ELF-1 (cell line): ENCODE measurements at regions not wholly inside any gene's neighbourhood (a gene's known extent, or its start where the extent isn't known, plus 50 kb on each side); places are given as distances from the start of the nearest gene placed in this dataset.
"Not testable (repeated sequence)": the region's sequence is repeated elsewhere in the genome, so short reads cannot be mapped to it uniquely, and the experiment has no call there.

Source experiments
- DNase-seq: peaks from one replicate; pipeline ENCODE4 v3.0.0-alpha.2; 2016; ENCODE audit warnings: low read depth, low spot score

GRCh38 chr2:215862351-215862771 lies 151.0 kb downstream of the MREG start:
- DNase-seq: no peak

GRCh38 chr2:215861607-215862350 lies 151.6 kb downstream of the MREG start:
- no peak for DNase-seq

GRCh38 chr2:215856080-215856479 lies 157.3 kb downstream of the MREG start:
- no peak for DNase-seq

GRCh38 chr2:215855308-215855707 lies 158.0 kb downstream of the MREG start:
- DNase-seq: not testable (repeated sequence)

GRCh38 chr2:215854008-215854407 lies 159.3 kb downstream of the MREG start:
- no peak for DNase-seq

- DNase-seq: no peak
Observed at GRCh38 chr2:215851696-215852095, 161.7 kb downstream of the MREG start.

- no peak for DNase-seq
Observed at GRCh38 chr2:215851082-215851481, 162.3 kb downstream of the MREG start.

- no peak for DNase-seq
Observed at GRCh38 chr2:215850380-215850779, 163.0 kb downstream of the MREG start.

- no peak for DNase-seq
Observed at GRCh38 chr2:215849771-215850170, 163.6 kb downstream of the MREG start.

- no peak for DNase-seq
Observed at GRCh38 chr2:215848698-215849097, 164.7 kb downstream of the MREG start.

GRCh38 chr2:215848146-215848545 lies 165.2 kb downstream of the MREG start:
- no peak for DNase-seq

- DNase-seq: no peak
Observed at GRCh38 chr2:215847718-215848117, 165.6 kb downstream of the MREG start.

- DNase-seq: no peak
Observed at GRCh38 chr2:215847056-215847455, 166.3 kb downstream of the MREG start.

GRCh38 chr2:215845839-215846586 lies 167.3 kb downstream of the MREG start:
- no peak for DNase-seq

GRCh38 chr2:215843579-215843978 lies 169.8 kb downstream of the MREG start:
- no peak for DNase-seq

- DNase-seq: no peak
Observed at GRCh38 chr2:215841175-215841816, 172.1 kb downstream of the MREG start.

- DNase-seq: no peak
Observed at GRCh38 chr2:215839816-215840215, 173.5 kb downstream of the MREG start.

GRCh38 chr2:215839309-215839708 lies 174.0 kb downstream of the MREG start:
- no peak for DNase-seq

- no peak for DNase-seq
Observed at GRCh38 chr2:215836881-215837280, 176.5 kb downstream of the MREG start.

GRCh38 chr2:215835657-215836056 lies 177.7 kb downstream of the MREG start:
- DNase-seq: no peak

- DNase-seq: no peak
Observed at GRCh38 chr2:215835231-215835630, 178.1 kb downstream of the MREG start.

GRCh38 chr2:215833531-215834162 lies 179.7 kb downstream of the MREG start:
- no peak for DNase-seq
